HEK293T (cell line): ENCODE measurements at regions not wholly inside any gene's neighbourhood (a gene's known extent, or its start where the extent isn't known, plus 50 kb on each side); places are given as distances from the start of the nearest gene placed in this dataset.

ENCODE experiments used
- CTCF ChIA-PET: fragments of 350-600 bp; formaldehyde crosslinking; extraction: SDS; loops from one replicate; lab custom pipeline; 2021; ENCODE audit warnings: antibody characterized with exemption, inconsistent platforms; lab: Yijun Ruan, JAX
- POLR2A ChIA-PET: fragments of 350-600 bp; formaldehyde crosslinking; extraction: SDS; loops from one replicate; lab custom pipeline; 2020; ENCODE audit warnings: antibody characterized with exemption, inconsistent platforms; lab: Yijun Ruan, JAX
- DNase-seq: peaks from one replicate; pipeline ENCODE4 v3.0.0; 2012; ENCODE audit warnings: mixed read lengths; ENCODE audit errors: extremely low spot score
- ARNT ChIP-seq: fragments of 450-650 bp; IDR thresholded peaks from 2 replicates; pipeline ENCODE4 v1.6.1; 2017; ENCODE audit warnings: mild to moderate bottlenecking
- BHLHE40 ChIP-seq: fragments of 450-650 bp; IDR thresholded peaks from 2 replicates; pipeline ENCODE4 v1.6.1; 2016; ENCODE audit warnings: mild to moderate bottlenecking, moderate library complexity, borderline replicate concordance
- CTBP1 ChIP-seq: fragments of 450-650 bp; IDR thresholded peaks from 2 replicates; pipeline ENCODE4 v1.6.1; 2016; ENCODE audit warnings: borderline replicate concordance
- ELF4 ChIP-seq: fragments of 450-650 bp; IDR thresholded peaks from 2 replicates; pipeline ENCODE4 v1.6.1; 2017; ENCODE audit warnings: antibody characterized with exemption
- FOXA1 ChIP-seq: fragments of 450-650 bp; IDR thresholded peaks from 2 replicates; pipeline ENCODE4 v1.6.1; 2016; ENCODE audit warnings: mild to moderate bottlenecking
- FOXK2 ChIP-seq: fragments of 450-650 bp; IDR thresholded peaks from 2 replicates; pipeline ENCODE4 v1.6.1; 2016; ENCODE audit warnings: mild to moderate bottlenecking
- FOXM1 ChIP-seq: fragments of 450-650 bp; IDR thresholded peaks from 2 replicates; pipeline ENCODE4 v1.6.1; 2017; ENCODE audit warnings: mild to moderate bottlenecking, borderline replicate concordance
- HDGF ChIP-seq: fragments of 450-650 bp; IDR thresholded peaks from 2 replicates; pipeline ENCODE4 v1.6.1; 2017; ENCODE audit warnings: antibody characterized with exemption, borderline replicate concordance
- L3MBTL2 ChIP-seq: fragments of 450-650 bp; conservative IDR thresholded peaks from 2 replicates; pipeline ENCODE4 v1.6.1; 2016; ENCODE audit warnings: mild to moderate bottlenecking
- LEF1 ChIP-seq: fragments of 450-650 bp; IDR thresholded peaks from 2 replicates; pipeline ENCODE4 v1.6.1; 2017; ENCODE audit warnings: mild to moderate bottlenecking, borderline replicate concordance
- NFRKB ChIP-seq: fragments of 450-650 bp; IDR thresholded peaks from 2 replicates; pipeline ENCODE4 v1.6.1; 2016; ENCODE audit warnings: mild to moderate bottlenecking, moderate library complexity
- SP1 ChIP-seq: fragments of 450-650 bp; IDR thresholded peaks from 2 replicates; pipeline ENCODE4 v1.6.1; 2017
- SUZ12 ChIP-seq: fragments of 450-650 bp; IDR thresholded peaks from 2 replicates; pipeline ENCODE4 v1.6.1; 2016; ENCODE audit warnings: mild to moderate bottlenecking
- TARDBP ChIP-seq: fragments of 450-650 bp; IDR thresholded peaks from 2 replicates; pipeline ENCODE4 v1.6.1; 2016
- ZNF384 ChIP-seq: fragments of 450-650 bp; IDR thresholded peaks from 2 replicates; pipeline ENCODE4 v1.6.1; 2016
- TF ChIP-seq, protein P1 (sequence below): fragments of 450-650 bp; IDR thresholded peaks from 2 replicates; pipeline ENCODE4 v1.6.1; 2016

DNA sequence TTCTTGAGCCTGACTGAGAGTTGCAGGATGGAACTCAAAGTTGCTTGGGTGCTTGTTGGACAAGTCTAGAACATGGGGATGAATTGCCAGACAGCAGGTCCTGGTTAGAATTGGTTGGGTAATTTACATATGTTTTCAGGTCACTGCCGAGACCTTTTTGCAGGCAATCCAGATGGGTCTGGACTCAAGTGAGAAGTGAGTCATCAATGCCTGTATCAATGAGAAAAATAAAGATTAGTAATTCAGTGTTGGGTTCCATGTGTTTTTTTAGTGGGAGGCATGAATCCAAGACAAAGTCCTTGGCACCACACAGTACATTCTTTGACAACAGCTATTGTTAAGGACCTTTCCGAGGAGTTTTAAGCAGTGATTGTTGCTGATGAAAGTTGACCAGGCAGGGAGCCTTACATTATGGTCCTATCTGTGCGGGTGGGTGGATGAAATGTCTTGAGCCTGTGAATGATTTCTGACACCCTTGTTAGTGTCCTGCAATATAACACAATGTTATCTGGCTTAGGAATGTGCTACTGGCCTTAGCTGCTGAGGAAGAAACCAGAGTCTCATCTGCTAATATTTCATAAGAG lies 77.7 kb downstream of the CRYGS start:
- CTCF ChIA-PET: interaction anchor here (0.9 kb wide), 1 partner anchor 9 kb away, joined by 4 read pairs; no protein-coding TSS in a partner anchor
- TF ChIP-seq BHLHE40 (no peak), ARNT (no peak), L3MBTL2 (no peak), FOXA1 (no peak), LEF1 (no peak), NFRKB (no peak), TARDBP (no peak), CTBP1 (no peak), HDGF (no peak), SP1 (no peak), ELF4 (no peak), ZNF384 (no peak), SUZ12 (no peak), FOXK2 (no peak), FOXM1 (no peak)
- TF ChIP-seq, protein P1, sequence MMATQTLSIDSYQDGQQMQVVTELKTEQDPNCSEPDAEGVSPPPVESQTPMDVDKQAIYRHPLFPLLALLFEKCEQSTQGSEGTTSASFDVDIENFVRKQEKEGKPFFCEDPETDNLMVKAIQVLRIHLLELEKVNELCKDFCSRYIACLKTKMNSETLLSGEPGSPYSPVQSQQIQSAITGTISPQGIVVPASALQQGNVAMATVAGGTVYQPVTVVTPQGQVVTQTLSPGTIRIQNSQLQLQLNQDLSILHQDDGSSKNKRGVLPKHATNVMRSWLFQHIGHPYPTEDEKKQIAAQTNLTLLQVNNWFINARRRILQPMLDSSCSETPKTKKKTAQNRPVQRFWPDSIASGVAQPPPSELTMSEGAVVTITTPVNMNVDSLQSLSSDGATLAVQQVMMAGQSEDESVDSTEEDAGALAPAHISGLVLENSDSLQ: no peak
- POLR2A ChIA-PET: no interaction called here
- DNase-seq: no peak

DNA sequence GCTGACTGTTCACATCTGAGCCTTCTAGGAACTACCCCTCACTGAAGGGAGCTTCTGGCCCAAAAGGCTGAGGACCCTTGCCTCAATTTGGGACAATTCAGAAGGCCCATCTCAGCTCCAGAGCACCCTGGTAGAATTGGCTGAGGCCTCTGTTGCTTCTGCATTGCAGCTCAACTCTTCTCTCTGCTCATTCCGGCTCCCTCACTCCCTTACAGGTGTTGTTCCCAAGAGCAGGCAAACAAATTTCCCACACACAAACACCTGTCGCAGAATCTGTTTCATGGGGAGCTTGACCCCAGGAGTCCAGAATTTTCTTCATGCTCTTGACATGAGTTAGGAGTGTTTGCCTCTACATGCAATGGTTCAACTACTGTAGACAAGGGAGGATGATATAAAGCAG lies 78.7 kb downstream of the CRYGS start:
- ChIA-PET CTCF (no interaction called here), POLR2A (no interaction called here)
- DNase-seq: no peak
- TF ChIP-seq FOXK2 (no peak), L3MBTL2 (no peak), SUZ12 (no peak), LEF1 (no peak), FOXA1 (no peak), NFRKB (no peak), TARDBP (no peak), HDGF (no peak), ELF4 (no peak), BHLHE40 (no peak), ARNT (no peak), CTBP1 (no peak), ZNF384 (no peak), SP1 (no peak)
- TF ChIP-seq, protein P1: no peak

DNA sequence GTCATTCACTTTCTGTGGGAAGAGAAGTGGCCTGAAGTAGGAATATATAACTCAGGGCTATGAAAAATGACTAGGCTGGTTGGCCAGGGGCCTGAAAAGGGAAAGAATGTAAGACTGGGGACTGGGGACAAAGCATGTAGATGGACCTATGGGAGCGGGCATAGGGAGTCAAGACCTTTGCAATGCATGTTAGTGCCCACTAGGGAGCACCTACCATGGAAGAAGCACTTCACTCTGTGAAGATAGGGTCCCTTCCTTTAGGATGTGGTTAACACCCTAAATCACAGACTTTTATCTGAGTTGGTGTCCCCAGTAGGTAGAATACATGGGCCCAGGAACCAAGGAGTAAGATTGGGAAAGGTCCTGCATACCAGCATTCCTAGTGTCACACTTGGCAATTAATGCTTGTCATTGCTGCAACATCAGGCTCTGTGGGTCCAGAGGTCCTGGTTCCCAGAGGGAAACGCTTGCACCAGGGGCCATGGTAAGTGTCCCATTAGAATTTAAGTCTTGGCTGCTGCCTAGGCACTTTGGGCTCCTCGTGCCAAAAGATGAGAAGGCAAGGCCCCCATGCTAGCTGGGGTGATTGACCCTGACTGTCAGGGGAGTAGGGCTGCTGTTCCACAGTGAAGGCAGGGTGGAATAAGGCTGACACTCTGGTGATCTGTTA lies 79.6 kb downstream of the CRYGS start:
- DNase-seq: no peak
- ChIA-PET POLR2A (no interaction called here), CTCF (interaction anchor here (0.6 kb wide), 1 partner anchor 304 kb away, joined by 3 read pairs; no protein-coding TSS in a partner anchor)
- TF ChIP-seq LEF1 (no peak), ARNT (no peak), NFRKB (no peak), CTBP1 (no peak), SP1 (no peak), HDGF (no peak), L3MBTL2 (no peak), FOXK2 (no peak), TARDBP (no peak), ELF4 (no peak), FOXM1 (no peak), ZNF384 (no peak)
- TF ChIP-seq, protein P1: no peak

DNA sequence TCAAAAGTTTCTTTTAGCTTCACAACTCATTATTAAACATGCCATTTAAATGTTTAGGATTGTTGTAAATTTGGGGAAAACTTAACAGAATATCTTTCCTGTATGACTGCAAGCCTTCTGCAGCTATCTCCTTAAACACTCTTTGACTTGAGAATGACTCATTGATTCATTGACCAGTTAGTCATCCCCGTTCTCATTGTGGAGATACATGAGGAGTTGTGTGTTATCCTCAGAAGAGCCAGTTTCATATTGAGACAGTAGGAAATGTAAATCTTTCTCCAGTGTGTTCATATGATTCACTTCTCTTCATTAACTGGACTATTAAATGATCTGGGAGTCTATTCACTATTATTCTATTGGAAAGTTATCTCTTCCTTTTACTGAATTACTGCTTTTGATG lies 83.0 kb downstream of the CRYGS start:
- TF ChIP-seq, protein P1: no peak
- no peak for TF ChIP-seq SUZ12
- no peak for TF ChIP-seq ARNT
- no peak for TF ChIP-seq HDGF
- no peak for TF ChIP-seq FOXA1
- no peak for TF ChIP-seq ELF4
- TF ChIP-seq BHLHE40: no peak
- TF ChIP-seq L3MBTL2: no peak
- no peak for TF ChIP-seq NFRKB
- TF ChIP-seq FOXM1: no peak
- no peak for TF ChIP-seq CTBP1
- no peak for TF ChIP-seq LEF1
- DNase-seq: no peak
- CTCF ChIA-PET: no interaction called here
- POLR2A ChIA-PET: no interaction called here

DNA sequence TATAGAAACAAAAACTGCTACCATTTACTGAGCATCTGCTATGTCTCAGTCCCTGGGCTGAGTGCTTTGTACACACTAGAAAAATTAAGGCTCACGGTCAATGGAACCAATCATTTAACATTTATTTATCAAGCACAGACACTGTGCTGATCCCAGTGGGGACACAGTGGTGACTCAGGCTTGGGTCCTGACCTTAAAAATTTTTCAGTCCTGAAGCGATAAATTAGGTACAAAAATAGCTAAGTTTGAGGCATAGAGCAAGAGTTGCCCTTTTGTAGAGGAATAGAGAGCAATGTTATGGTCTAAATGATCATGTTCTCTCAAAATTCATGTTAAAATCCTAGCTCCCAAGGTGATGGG lies 85.1 kb downstream of the CRYGS start:
- ChIA-PET POLR2A (no interaction called here), CTCF (no interaction called here)
- TF ChIP-seq, protein P1: no peak
- TF ChIP-seq TARDBP (no peak), ZNF384 (no peak), LEF1 (no peak), ELF4 (no peak), SUZ12 (no peak), HDGF (no peak)
- no peak for DNase-seq
